KOPT-K1 (cell line): ENCODE measurements at regions not wholly inside any gene's neighbourhood (a gene's known extent, or its start where the extent isn't known, plus 50 kb on each side); places are given as distances from the start of the nearest gene placed in this dataset.

Source experiments
- H3K27ac ChIP-seq: fragments of 200-600 bp; sonication (generic); 2 replicates; pipeline ENCODE4 v1.5.1; 2016; ENCODE audit warnings: antibody characterized with exemption, mild to moderate bottlenecking, low read depth, low read length; ENCODE audit not compliant: poor library complexity, severe bottlenecking
- H3K36me3 ChIP-seq: fragments of 200-600 bp; sonication (generic); 2 replicates; pipeline ENCODE4 v1.5.1; 2017; ENCODE audit warnings: antibody characterized with exemption, mild to moderate bottlenecking, low read length, moderate library complexity; ENCODE audit not compliant: insufficient read depth
- H3K9me3 ChIP-seq: fragments of 200-600 bp; sonication (generic); 2 replicates; pipeline ENCODE4 v1.5.1; 2017; ENCODE audit warnings: antibody characterized with exemption, low read length, mild to moderate bottlenecking; ENCODE audit not compliant: insufficient read depth, poor library complexity, severe bottlenecking

- H3K36me3 ChIP-seq = no peaks in the 10 kb centered on the region
- no peak overlapping the region for H3K27ac ChIP-seq
These were observed 50.6 kb upstream of the IKZF2 start for GRCh38 chr2:213202011-213202410.

DNA sequence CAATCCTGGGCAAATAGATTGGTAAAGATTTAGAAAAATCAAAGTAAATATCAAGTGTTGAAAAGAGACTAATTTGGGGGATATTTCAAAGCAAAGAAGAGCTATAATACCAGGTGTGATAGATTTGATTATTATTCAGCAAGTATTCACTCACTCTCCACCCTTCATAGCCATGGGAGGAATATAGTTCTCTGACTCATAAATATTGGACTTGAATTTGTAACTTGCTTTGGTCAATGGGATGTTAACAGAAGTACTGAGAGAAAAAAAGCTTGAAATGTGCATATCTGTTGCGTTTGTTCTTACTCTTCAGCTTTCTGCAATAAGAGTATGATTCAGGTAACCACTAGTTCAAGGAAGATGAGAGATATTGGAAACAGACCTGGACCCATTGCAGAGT, 54.5 kb upstream of the IKZF2 start:
- Histone ChIP-seq H3K36me3 (no peaks in the 10 kb centered on the region), H3K27ac (no peak overlapping the region), H3K9me3 (peaks cover 4% of the 10 kb centered on the region)

More at GRCh38 chr2:213202011-213202410, 50.6 kb upstream of the IKZF2 start:
- peaks cover 19% of the 10 kb centered on the region for H3K9me3 ChIP-seq

DNA sequence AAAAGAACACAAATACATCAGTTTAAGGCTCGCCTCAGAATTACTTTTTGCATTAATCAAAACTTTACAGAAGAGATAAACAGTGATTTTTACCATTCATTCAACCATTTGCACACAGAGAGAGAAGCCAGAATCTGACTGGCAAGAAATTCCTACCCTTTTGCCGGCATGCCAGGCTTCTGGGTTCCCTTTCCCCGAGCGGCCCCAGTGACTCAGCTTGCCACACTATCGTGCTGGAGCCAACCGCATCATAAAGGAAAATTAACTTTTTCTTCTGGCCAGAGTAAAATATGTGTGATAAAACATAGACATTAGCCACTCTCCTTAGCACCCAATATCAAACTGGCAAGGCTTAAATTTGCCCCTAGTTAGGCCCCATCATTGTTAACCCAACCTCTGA, 61.8 kb upstream of the IKZF2 start:
- Histone ChIP-seq H3K36me3 (no peaks in the 10 kb centered on the region), H3K27ac (no peak overlapping the region)

GRCh38 chr2:213214209-213214608, 62.8 kb upstream of the IKZF2 start:
- Histone ChIP-seq H3K27ac (no peak overlapping the region), H3K36me3 (no peaks in the 10 kb centered on the region), H3K9me3 (peaks cover 19% of the 10 kb centered on the region)

More for the DNA sequence above, 61.8 kb upstream of the IKZF2 start:
- H3K9me3 ChIP-seq = peaks cover 19% of the 10 kb centered on the region

- H3K36me3 ChIP-seq = no peaks in the 10 kb centered on the region
- H3K27ac ChIP-seq = no peak overlapping the region
- peaks cover 17% of the 10 kb centered on the region for H3K9me3 ChIP-seq
These were observed 65.0 kb upstream of the IKZF2 start for GRCh38 chr2:213216461-213216860.

- Histone ChIP-seq H3K9me3 (no peaks in the 10 kb centered on the region), H3K36me3 (no peaks in the 10 kb centered on the region), H3K27ac (peak overlapping the region; percentile 98)
These were observed 64.4 kb upstream of the SPAG16 start for GRCh38 chr2:213219816-213220215.

DNA sequence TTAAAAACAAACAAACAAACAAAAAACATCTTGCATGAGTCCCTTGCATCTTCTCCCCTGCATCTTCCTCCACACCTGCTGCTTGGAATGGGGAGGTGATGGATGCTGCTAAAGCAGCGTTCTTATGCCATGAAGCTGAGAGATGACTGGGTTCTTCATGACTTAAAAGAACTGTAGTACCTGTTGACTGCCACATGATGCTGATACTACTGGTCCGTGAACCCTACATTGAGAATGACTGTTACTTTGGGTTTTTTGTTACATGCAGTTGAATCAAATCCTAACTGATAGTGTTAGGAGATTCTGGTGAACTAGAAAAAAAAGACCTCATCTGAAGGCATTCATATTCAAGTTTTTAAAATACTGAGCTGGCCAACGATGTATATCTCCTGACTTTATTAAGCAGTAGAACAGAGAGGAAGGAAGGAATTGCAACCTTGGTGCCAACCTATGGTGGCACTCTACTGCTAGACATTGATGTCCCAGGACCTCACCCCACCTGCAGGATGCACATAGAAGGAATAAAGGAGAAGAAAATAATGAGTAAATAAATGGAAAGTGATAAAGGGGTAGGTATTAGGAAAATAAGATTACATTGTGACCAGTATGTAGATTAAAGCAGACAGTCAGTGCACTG, 63.2 kb upstream of the SPAG16 start:
- H3K9me3 ChIP-seq = no peaks in the 10 kb centered on the region
- no peaks in the 10 kb centered on the region for H3K36me3 ChIP-seq
- peak overlapping the region; percentile 98 for H3K27ac ChIP-seq

GRCh38 chr2:213221957-213222356, 62.3 kb upstream of the SPAG16 start:
- Histone ChIP-seq H3K36me3 (no peaks in the 10 kb centered on the region), H3K9me3 (no peaks in the 10 kb centered on the region), H3K27ac (peak overlapping the region; percentile 98)

GRCh38 chr2:213224366-213224765, 59.9 kb upstream of the SPAG16 start:
- H3K9me3 ChIP-seq = no peaks in the 10 kb centered on the region
- H3K36me3 ChIP-seq = no peaks in the 10 kb centered on the region
- H3K27ac ChIP-seq = peak overlapping the region; percentile 98

DNA sequence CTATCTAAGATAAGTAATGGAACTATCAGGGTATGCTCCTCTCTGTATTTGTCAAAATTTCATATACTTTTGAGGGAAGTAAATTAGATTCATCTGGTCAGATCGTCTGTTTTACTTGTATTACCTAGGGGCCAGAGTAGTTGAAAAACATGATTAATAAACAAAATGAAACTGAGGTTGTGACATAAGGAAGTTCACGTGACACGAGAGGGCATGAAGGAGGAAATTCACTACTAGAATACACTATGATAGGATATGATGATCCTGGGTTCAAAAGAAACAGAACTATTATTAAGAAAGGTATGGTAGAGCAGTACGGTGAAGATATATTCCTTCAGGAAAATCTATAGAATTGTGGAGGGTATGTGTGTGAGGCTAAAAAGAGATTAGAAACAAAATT, 58.4 kb upstream of the SPAG16 start:
- Histone ChIP-seq H3K36me3 (no peaks in the 10 kb centered on the region), H3K9me3 (no peaks in the 10 kb centered on the region), H3K27ac (peak overlapping the region; percentile 98)

DNA sequence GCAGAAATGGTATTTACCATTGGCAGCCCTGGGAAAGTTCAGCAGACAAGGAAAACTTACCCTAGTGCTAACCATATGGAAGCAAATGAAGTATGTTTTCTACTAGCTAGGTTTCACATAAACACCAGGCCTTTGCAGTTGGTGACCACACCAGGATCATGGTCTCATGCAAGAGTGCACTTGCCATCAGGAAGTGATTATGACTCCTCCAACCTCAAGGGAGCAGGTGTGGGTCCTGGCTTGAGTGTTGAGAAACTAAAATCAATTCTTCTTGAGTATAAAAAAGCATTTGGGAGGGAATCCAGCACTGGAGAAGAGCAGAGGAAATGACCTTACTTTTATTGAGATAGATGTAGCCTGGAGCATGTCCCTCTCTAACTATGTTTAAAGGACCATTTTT, 56.8 kb upstream of the SPAG16 start:
- no peaks in the 10 kb centered on the region for H3K36me3 ChIP-seq
- H3K9me3 ChIP-seq = no peaks in the 10 kb centered on the region
- H3K27ac ChIP-seq = peak overlapping the region; percentile 98

- H3K9me3 ChIP-seq = no peaks in the 10 kb centered on the region
- peak overlapping the region; percentile 98 for H3K27ac ChIP-seq
- no peaks in the 10 kb centered on the region for H3K36me3 ChIP-seq
These were observed 55.6 kb upstream of the SPAG16 start for GRCh38 chr2:213228638-213229037.

DNA sequence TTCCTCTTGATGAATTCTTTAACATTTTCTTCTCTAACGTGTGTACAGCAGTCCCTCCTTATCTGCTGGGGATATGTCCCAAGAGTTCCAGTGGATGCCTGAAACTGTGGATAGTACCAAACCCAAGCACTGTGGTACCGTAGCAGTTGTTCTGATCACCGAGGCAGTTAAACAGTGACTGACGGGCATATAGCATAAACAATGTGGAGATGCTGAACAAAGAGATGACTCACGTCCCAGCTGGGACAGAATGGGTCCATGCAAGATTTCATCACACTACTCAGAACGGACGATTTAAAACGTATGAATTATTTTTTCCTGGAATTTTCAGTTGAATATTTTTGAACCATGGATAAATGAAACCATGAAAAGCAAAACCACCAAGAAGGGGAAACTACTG, 54.5 kb upstream of the SPAG16 start:
- Histone ChIP-seq H3K27ac (peak overlapping the region; percentile 98), H3K9me3 (no peaks in the 10 kb centered on the region), H3K36me3 (no peaks in the 10 kb centered on the region)

DNA sequence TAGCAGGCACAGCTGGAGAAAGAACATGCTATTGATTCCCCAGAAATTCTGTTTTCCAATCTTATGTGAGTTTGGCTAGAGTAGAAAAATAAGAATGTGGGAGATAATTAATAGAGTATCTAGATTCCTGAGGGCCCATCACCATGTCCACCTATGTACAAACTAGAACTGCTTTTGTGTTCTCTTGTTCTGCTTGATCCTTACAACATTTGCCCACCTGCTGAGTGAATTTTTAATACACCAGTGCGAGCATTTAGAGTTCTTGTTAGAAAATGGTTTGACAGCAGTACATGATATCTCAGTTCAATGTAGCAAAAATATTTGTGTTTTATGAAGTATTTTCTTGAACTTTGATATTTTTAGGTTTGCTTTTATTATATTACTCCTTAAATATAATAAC, 52.3 kb upstream of the SPAG16 start:
- Histone ChIP-seq H3K27ac (peak overlapping the region; percentile 98), H3K36me3 (no peaks in the 10 kb centered on the region), H3K9me3 (no peaks in the 10 kb centered on the region)

- Histone ChIP-seq H3K36me3 (no peaks in the 10 kb centered on the region), H3K27ac (peak overlapping the region; percentile 98), H3K9me3 (no peaks in the 10 kb centered on the region)
These were observed 51.4 kb upstream of the SPAG16 start for GRCh38 chr2:213232649-213233437.
